GM21825 (cell line): ENCODE measurements at regions not wholly inside any gene's neighbourhood (a gene's known extent, or its start where the extent isn't known, plus 50 kb on each side); places are given as distances from the start of the nearest gene placed in this dataset.

Source experiments
- ATAC-seq: cut with Tn5 transposase; IDR thresholded peaks from one replicate; pipeline ENCODE4 v1.9.1; 2021; ENCODE audit warnings: mild to moderate bottlenecking, moderate library complexity; ENCODE audit not compliant: unreplicated experiment

DNA sequence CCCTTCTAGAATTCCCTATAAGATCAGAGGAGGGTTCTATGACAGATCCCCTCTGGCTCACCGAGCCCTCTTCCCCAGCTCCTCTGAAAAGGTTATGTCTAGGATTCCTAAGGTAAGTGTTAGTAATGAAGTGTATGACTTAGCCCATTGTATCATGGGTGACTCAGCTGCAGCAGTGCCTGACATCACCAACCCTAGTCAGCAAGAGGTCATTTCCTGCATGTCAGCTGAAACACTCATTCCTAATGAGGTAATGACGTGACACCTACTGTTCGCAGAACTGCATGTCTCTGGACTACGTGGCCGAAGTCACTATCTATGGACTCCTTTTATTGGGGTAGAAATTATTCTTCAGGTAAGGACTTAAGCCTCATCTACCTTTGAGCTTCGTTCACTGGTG is 196.1 kb upstream of the MYT1L start:
- ATAC-seq = no peak

DNA sequence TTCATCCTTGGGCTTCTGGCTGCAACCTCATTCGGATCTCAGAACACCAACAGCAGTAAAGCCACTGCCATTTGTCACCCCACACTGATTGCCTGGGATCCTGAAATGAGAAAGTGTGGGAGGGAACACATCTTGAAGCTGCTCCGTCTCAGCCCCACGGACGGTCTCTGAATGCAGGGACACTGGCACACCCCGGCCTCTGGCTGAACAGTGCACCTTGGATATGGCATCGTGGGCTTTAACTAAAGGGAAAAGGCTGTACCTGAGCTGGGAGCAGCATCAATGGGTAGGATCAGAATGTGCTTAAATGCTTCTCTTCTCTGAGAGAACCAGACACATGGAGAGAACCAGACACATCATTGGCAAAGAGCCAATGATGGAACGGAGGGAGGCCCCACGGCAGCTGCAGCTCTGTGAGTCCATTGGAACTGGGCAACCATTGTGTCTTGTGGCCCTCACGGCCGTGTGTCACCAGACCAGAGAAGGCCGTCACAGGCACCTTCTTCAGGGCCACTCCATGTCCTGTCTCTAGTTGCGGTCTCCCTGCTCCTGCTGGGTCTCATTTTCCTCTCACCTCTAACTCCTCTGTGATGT is 193.4 kb upstream of the MYT1L start:
- ATAC-seq = no peak

DNA sequence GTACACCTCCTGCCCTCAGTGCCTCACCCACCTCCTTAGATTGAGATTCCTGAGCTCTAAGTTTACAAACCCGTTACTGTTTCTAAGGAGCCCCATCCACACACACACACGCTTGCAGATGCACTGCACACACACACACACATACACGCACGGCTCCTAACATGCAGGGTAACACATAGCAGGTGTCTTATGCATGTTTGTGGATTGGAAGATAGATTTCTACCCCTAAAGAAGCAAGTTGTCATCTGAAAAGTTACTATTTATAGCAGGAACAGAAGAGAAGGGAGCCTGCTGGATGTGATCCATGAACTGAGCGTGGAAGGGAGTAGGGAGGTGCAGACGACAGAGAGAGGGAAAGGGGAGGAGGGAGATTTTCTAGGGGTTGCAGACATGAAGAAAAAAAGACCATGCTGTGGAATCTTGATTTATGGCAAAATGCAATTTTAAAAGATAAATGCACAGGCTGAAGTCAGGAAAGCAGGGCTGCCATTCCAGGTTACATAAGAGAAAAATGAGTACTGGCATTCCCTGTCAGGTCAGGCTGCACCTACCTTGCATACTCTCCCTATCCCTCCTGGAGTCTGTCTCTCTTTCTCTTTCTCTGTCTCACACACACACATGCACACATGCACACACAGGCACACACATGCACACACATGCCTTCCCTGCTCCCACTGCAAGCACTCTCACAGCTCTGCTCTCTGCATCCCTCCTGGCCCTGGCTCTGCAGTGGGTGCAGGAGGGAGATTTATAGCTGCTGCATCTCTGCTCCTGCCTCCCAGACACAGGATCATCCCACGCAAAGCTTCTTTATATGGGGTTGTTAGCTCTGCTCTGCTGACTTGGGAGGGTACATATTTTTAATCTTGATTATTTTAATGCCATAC is 192.6 kb upstream of the MYT1L start:
- no peak for ATAC-seq

- no peak for ATAC-seq
Measured at GRCh38 chr2:2520401-2520811, 189.3 kb upstream of the MYT1L start.

DNA sequence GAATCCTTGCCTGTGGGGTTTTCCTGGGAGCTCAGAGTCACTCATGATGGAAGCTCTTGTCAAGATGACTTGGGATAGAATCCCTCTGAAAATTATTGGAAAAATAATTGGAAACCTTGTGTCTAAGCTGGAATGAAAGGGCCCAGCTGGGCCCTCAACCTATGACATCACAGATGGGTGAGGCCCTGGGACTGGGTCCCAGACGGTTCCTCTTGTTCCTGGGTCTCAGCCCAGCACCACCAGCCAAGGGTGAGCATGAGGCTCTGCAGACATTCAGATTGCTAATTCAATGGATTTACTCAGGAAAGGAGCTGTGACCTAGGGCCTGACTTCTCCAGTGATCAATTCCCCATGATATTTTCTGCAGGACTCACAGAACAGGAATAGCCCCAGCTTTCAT is 188.3 kb upstream of the MYT1L start:
- ATAC-seq = no peak

GRCh38 chr2:2517399-2517798 is 186.3 kb upstream of the MYT1L start:
- ATAC-seq = no peak

- ATAC-seq = no peak
Measured at GRCh38 chr2:2516386-2516785, 185.3 kb upstream of the MYT1L start.

DNA sequence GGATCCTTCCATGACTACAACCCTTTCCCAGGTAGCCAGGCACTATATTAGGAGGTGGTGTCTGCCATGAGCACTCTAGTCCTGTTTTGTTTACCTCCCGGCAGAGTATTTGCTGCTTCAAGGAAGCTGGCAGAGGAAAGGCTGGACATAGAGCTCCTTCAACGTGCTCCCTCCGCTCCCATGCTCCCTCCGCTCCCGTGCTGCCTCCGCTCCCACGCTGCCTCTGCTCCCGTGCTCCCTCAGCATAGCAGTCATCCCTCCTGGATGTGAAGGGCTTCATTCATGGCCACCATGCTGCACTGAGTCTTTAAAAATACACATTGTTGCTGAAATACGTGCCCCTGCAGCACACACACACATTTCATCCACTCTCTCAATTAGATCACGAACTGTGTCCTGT is 181.9 kb upstream of the MYT1L start:
- no peak for ATAC-seq

- no peak for ATAC-seq
Measured at GRCh38 chr2:2507417-2507997, 176.4 kb upstream of the MYT1L start.

- ATAC-seq = no peak
Measured at GRCh38 chr2:2506536-2506935, 175.5 kb upstream of the MYT1L start.

DNA sequence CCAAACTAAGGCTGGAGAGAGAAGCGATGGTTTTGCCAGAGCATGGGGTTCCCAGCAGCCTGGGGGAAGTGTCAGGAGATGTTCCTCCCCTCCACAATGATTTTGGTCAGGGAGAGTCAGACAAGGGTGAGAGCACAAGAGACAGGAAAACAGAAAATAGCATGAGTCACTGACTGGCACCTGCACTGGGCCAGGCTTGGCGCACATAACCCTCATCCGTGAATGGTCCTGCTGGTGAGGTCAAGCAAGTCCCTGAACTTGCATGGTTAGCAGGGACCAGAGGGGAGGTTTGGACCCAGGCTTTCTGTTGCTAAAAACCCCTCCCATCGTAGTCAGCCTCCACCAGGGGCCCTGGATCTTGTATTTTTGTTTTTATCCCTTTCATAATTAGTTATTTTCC is 174.5 kb upstream of the MYT1L start:
- ATAC-seq = no peak

GRCh38 chr2:2503864-2504418 is 172.9 kb upstream of the MYT1L start:
- no peak for ATAC-seq

DNA sequence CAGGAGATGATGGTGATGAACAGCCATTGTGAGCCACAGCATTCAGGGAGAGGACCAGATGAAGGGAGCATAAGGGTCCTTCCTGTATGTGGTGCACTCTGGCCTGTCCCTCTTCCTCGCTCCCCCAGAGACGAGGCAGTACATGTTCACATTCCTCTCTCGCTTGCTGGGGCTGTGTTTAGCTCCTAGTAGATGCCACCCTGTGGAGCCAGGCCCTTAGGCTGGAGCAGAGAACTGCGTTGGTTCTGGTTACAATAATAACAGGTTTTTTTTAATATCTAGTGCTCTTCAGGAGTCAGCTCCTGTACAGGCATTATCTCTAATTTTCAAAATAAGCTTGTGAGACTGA is 171.1 kb upstream of the MYT1L start:
- no peak for ATAC-seq

DNA sequence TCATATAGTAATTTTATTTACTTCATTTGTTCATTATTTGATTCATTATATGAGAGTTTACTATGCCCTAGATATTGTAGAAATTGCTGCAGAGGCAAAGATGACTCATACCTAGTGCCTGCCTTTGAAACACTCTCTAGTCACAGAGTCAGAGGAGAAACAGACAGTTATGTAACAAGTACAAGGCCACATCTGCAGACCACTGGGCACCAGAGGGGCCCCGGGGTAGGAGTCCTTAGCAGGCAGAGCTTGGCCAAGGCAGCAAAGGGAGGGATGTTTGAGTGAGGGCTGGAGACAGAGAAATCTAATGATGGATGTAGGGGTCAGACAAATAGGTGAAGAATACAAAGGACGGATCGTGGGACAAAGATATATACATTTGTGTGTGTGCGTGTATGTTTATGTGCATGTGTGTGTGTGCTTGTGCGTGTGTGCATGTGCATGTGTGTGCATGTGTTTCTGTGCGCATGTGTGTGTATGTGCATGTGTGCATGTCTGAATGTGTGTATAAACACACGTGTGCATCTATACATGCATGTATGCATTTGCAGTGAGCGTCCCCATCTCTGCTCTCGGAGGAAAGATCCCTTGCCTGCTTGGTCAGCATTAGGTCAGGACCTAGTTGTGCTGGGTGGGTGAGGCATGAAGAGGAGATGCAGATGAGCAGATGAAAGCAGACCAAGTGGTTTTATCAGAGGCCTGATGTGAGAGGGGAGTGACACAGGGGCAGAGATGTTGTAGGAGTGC is 170.6 kb upstream of the MYT1L start:
- no peak for ATAC-seq

GRCh38 chr2:2495606-2496005 is 164.5 kb upstream of the MYT1L start:
- ATAC-seq = no peak

DNA sequence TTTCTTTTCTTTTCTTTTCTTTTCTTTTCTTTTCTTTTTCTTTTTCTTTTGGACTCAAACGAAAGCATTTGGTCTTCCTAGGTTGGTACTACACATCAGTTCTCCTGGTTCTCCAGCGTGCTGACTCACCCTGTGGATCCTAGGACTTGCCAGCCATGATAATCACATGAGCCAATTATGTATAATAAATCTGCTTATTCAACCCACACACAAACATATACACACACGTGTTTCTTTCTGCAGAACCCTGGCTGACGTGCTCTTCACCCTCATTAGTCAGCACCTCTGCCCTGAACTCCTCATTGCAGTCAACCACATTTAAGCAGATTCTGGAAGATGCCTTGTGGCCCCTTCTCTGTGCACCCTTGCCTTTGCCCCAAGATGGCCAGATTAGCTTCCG is 162.4 kb upstream of the MYT1L start:
- no peak for ATAC-seq

- ATAC-seq = no peak
Measured at GRCh38 chr2:2492800-2493199, 161.7 kb upstream of the MYT1L start.

DNA sequence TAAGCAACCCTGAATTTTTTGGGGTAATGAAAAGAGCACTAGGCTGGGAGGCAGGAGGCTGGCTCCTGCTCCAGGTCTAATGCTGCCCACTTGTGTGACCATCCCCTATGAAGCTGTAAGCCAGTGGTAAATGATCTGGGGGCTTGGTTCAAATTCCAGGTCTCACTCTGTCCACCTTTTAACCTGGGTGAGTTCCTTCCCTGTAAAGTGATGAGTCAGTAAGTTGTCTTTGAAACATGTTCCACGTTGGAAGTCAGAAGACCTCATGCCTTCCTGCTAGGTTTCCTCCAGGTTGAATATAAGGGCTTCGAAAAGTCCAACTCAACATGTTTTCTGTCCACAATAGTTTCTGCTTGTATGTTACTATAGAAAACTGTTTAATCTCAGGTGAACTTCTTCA is 160.9 kb upstream of the MYT1L start:
- no peak for ATAC-seq

DNA sequence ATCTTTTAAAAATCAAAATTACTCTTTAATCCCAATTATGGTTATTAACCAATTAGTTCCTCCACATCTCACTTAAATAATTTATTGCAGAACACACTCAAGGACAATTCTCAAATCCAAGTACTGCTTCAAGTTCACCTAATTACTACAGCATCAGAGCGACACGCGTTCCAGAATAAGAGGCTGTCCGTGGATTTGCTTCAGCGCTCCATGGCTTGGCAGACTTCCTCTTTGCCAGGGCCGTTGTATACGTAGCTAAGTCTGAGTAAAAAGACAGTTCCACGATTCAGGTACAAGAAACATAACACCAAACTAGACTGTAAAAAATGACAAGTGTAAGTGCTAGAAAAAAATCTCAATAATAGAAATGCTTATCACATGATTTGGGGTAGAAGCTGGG is 153.2 kb upstream of the MYT1L start:
- no peak for ATAC-seq

GRCh38 chr2:2482851-2483250 is 151.8 kb upstream of the MYT1L start:
- ATAC-seq = no peak

GRCh38 chr2:2472881-2473280 is 141.8 kb upstream of the MYT1L start:
- ATAC-seq = no peak
